Tibial nerve (tissue), 4 donors: ENCODE measurements at regions not wholly inside any gene's neighbourhood (a gene's known extent, or its start where the extent isn't known, plus 50 kb on each side); places are given as distances from the start of the nearest gene placed in this dataset.

Experiments used
- CTCF ChIP-seq, 5 experiments: fragments of 200-600 bp in 3 of 5; fragments of 450-650 bp in 2 of 5; sonication (generic) in 3 of 5; IDR thresholded peaks; one replicate each; pipeline ENCODE4 v1.5.1; 2016 to 2019; ENCODE audit warnings: antibody characterized with exemption in 5 of 5, mild to moderate bottlenecking in 3 of 5, moderate library complexity in 2 of 5
- EP300 ChIP-seq, 2 donors: sonication (generic); formaldehyde crosslinking; IDR thresholded peaks; one replicate each; pipeline ENCODE4 v1.6.1; 2017; ENCODE audit warnings: antibody characterized with exemption in 2 of 2, mild to moderate bottlenecking in 1 of 2
- POLR2A ChIP-seq, 2 donors: fragments of 450-650 bp; IDR thresholded peaks; one replicate each; pipeline ENCODE4 v1.6.1; 2017; ENCODE audit warnings: antibody characterized with exemption in 2 of 2, mild to moderate bottlenecking in 2 of 2, moderate library complexity in 2 of 2

GRCh38 chr3:94896994-94897393 lies 834.1 kb downstream of the NSUN3 start:
- TF ChIP-seq CTCF (IDR thresholded peaks at IDR 0.05) (no peak), EP300 (IDR thresholded peaks at IDR 0.05) (no peak), POLR2A (IDR thresholded peaks at IDR 0.05) (no peak)
